SU-DHL-6 (cell line): ENCODE measurements at regions not wholly inside any gene's neighbourhood (a gene's known extent, or its start where the extent isn't known, plus 50 kb on each side); places are given as distances from the start of the nearest gene placed in this dataset.

Experiments
- EZH2phosphoT487 ChIP-seq: fragments of 200-600 bp; sonication (generic), shearing (Covaris generic); conservative IDR thresholded peaks from 2 replicates; pipeline ENCODE4 v1.6.1; 2018; ENCODE audit warnings: mild to moderate bottlenecking, antibody characterized with exemption, low read length, moderate library complexity, mixed read lengths
- TF ChIP-seq, protein P1 (sequence below): fragments of 200-600 bp; sonication (generic); IDR thresholded peaks from one replicate; pipeline ENCODE4 v1.5.1; 2017; ENCODE audit warnings: antibody characterized with exemption, mild to moderate bottlenecking, low read length, moderate library complexity; ENCODE audit not compliant: insufficient read depth, poor library complexity, severe bottlenecking

DNA sequence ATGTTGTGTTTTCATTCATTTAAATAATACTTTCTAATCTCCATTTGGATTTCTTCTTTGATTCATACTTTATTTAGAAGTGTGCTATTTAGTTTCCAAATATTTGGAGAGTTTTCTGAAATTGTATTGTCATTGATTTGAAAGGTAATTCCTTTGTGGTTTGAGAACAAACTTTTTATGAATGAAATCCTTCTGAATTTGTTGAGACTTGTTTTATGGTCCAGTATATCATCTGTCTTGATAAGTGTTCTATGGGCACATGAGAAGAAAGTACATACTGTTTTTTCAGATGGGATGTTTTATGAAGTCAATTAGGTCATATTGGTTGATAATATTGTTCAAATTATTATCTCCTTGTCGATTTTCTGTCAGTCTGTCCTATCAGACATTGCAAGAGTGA, 953.8 kb downstream of the NR2F1-AS1 start:
- TF ChIP-seq, protein P1, sequence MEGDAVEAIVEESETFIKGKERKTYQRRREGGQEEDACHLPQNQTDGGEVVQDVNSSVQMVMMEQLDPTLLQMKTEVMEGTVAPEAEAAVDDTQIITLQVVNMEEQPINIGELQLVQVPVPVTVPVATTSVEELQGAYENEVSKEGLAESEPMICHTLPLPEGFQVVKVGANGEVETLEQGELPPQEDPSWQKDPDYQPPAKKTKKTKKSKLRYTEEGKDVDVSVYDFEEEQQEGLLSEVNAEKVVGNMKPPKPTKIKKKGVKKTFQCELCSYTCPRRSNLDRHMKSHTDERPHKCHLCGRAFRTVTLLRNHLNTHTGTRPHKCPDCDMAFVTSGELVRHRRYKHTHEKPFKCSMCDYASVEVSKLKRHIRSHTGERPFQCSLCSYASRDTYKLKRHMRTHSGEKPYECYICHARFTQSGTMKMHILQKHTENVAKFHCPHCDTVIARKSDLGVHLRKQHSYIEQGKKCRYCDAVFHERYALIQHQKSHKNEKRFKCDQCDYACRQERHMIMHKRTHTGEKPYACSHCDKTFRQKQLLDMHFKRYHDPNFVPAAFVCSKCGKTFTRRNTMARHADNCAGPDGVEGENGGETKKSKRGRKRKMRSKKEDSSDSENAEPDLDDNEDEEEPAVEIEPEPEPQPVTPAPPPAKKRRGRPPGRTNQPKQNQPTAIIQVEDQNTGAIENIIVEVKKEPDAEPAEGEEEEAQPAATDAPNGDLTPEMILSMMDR, result no peak
- TF ChIP-seq EZH2phosphoT487, result no peak
